ENCODE measurements at regions not wholly inside any gene's neighbourhood (a gene's known extent, or its start where the extent isn't known, plus 50 kb on each side); places are given as distances from the start of the nearest gene placed in this dataset.

DNA sequence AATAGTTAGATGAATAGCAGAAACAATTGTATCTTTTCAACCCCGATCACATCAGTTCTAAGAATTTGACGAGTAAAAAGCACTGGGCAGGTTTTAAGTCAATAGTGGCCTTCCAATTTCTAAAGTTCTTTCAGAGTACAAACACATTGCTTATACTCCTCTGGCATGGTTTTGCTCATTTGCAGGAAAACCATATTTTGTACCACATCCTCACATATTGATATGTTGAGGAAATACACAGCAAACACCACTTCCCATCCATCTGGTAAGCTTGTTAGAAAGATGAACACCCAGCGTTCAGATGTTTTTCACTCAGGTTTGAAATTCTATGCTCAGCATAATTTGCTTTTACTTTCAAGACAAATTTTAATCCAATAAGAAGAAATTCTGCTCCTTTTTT is 344.6 kb upstream of the ACVR2A start:
- TF ChIP-seq, protein P1, sequence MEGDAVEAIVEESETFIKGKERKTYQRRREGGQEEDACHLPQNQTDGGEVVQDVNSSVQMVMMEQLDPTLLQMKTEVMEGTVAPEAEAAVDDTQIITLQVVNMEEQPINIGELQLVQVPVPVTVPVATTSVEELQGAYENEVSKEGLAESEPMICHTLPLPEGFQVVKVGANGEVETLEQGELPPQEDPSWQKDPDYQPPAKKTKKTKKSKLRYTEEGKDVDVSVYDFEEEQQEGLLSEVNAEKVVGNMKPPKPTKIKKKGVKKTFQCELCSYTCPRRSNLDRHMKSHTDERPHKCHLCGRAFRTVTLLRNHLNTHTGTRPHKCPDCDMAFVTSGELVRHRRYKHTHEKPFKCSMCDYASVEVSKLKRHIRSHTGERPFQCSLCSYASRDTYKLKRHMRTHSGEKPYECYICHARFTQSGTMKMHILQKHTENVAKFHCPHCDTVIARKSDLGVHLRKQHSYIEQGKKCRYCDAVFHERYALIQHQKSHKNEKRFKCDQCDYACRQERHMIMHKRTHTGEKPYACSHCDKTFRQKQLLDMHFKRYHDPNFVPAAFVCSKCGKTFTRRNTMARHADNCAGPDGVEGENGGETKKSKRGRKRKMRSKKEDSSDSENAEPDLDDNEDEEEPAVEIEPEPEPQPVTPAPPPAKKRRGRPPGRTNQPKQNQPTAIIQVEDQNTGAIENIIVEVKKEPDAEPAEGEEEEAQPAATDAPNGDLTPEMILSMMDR (conservative IDR thresholded peaks at IDR 0.05; ENCODE audit: low read length) = no peak
- no peak for DNase-seq (ENCODE audit: low read depth)
- H3K4me3 ChIP-seq (ENCODE audit: low read length) = no peak overlapping the region

DNA sequence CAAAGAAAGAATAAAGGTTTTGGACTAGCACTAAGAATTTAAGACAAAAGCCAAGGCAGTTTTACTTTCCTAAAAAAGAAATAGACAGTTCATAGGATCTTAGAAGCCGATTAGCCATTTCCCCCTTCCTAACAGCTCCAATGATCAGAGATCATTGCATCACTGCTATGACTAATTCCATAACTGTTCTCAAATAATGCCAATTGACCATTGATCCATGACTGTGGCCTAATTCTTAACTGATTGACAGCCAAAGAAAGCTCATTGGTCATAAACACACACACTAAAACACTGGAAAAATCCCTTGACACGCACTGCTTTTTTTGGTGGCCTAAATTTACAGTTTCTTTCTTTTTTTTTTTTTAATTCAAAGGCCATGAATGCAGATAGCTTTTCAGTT is 345.0 kb upstream of the ACVR2A start:
- no peak overlapping the region for H3K4me3 ChIP-seq (ENCODE audit: low read length)
- DNase-seq (ENCODE audit: low read depth) = no peak
- TF ChIP-seq, protein P1 (conservative IDR thresholded peaks at IDR 0.05; ENCODE audit: low read length) = no peak

DNA sequence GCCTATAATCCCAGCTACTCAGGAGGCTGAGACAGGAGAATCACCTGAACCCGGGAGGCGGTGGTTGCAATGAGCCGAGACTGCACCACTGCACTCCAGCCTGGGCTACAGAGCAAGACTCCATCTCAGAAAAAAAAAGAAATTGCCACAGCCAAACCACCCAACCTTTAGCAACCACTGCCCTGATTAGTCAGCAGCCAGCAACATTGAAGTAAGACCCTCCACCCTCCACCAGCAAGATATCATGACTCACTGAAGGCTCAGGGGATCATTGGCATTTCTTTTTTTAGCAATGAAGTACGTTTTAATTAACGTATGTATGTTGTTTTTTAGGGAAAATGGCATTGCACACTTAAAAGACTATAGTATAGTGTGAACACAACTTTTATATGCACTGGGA is 349.1 kb upstream of the ACVR2A start:
- TF ChIP-seq, protein P1 (conservative IDR thresholded peaks at IDR 0.05; ENCODE audit: low read length) = no peak
- H3K4me3 ChIP-seq (ENCODE audit: low read length) = no peak overlapping the region
- no peak for DNase-seq (ENCODE audit: low read depth)

DNA sequence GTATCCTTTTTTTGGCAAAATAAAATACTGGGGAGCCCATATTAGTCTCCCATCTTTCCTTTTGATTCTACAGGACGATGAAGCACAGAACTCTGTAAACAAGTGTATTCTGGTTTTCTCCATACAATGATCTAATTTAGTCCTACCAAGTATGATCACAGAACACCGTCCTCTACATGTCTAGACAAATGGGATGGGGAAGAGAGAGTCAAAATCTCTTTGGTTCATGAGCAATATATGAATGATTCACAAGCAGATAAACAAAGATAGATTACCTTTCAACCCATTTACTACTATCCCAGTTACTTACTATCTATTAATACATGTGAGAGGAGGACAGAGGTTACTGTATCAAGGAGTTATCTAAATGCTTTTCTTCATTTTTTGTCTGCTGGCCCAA is 352.4 kb upstream of the ACVR2A start:
- TF ChIP-seq, protein P1 (conservative IDR thresholded peaks at IDR 0.05; ENCODE audit: low read length) = no peak
- no peak overlapping the region for H3K4me3 ChIP-seq (ENCODE audit: low read length)
- DNase-seq (ENCODE audit: low read depth) = no peak

DNA sequence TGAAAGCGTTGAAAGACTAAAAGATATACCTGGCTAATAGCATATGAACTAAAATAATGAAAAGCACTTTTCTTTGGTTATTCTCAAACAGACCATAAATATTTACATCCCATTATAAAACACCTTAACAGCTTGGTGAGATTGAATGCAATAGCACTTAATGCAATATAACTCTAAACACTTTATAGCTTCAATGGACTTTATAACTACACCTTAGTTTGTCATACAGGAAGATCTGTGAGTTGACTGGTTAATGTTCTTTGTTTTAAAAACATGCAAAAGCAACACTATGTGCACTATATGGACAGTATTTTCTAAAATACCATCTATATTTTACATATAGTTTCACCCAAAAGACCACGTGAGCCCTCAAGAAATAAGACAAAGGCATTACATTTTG is 353.3 kb upstream of the ACVR2A start:
- TF ChIP-seq, protein P1 (conservative IDR thresholded peaks at IDR 0.05; ENCODE audit: low read length) = no peak

DNA sequence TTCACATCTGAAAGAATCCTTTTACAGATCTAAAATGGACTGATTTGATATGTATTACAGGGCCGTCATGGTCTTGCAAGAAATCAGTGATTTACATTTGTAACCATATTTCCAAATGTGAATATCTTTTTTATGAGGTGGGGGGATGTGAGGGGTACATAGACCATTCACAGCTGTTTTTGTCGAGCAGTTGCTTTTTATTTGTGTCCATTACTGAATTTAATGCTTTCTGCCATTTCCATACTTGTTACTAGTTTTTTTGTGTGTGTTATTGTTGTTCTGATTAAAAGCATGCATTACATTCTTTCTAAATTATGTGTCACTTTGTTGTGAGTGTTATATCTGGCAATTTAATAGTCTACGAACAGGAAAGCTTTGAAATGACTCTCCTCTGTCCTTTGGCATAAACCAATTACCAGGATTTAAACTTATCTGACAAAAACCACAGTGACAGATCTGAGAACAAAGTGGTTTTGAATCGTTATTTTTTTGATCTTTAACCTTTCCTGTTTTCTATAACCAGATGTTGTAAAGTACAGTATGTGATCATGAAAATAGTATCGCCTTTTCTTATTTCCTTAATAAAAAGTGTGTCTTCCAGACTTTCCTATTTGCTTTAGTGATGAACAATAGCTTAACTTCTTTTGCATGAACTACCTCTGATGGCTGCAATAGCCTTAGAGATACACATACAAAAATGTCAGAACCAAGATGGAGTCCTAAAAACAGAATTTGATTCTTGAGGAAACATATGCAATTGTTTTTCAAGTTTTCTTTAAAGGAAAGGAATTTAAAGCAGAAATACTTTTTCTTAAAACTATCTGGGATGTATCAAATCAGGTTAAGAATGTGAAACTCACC is 354.2 kb upstream of the ACVR2A start:
- DNase-seq (ENCODE audit: low read depth) = no peak
- H3K4me3 ChIP-seq (ENCODE audit: low read length) = no peak overlapping the region
- TF ChIP-seq, protein P1 (conservative IDR thresholded peaks at IDR 0.05; ENCODE audit: low read length) = no peak

More for the DNA sequence above, 353.3 kb upstream of the ACVR2A start:
- no peak overlapping the region for H3K4me3 ChIP-seq (ENCODE audit: low read length)
- no peak for DNase-seq (ENCODE audit: low read depth)

DNA sequence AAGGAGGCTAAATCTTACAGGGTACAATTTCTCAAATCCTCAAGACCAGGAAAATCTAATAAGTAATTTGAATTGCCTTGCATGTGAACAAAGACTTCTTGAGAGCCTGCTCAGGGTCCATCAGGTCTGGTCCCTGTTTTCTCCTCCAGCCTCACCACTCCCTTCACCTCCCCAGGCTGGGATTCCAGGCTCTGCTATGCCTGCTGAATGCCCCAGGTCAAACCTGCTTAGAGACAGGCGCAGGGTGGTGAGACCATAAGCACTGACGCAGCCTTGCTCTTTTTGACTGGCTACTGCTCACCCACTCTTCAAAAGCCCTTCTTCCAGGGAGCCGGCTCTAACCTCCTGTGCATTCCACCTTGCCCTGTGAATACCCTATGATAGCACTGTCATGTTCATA is 356.4 kb upstream of the ACVR2A start:
- no peak overlapping the region for H3K4me3 ChIP-seq (ENCODE audit: low read length)
- DNase-seq (ENCODE audit: low read depth) = no peak
- TF ChIP-seq, protein P1 (conservative IDR thresholded peaks at IDR 0.05; ENCODE audit: low read length) = no peak
